GM18867 (cell line): ENCODE measurements at regions not wholly inside any gene's neighbourhood (a gene's known extent, or its start where the extent isn't known, plus 50 kb on each side); places are given as distances from the start of the nearest gene placed in this dataset.
A peak's percentile ranks its signal among the peaks of the same experiment; 100 is the strongest.
"Not testable (repeated sequence)": the region's sequence is repeated elsewhere in the genome, so short reads cannot be mapped to it uniquely, and the experiment has no call there.

Experiments
- ATAC-seq: cut with Tn5 transposase; IDR thresholded peaks from one replicate; pipeline ENCODE4 v1.9.1; 2021; ENCODE audit warnings: mild to moderate bottlenecking, moderate library complexity; ENCODE audit not compliant: unreplicated experiment

- ATAC-seq = no peak
Observed at GRCh38 chr12:31822761-31823160, 93.9 kb upstream of the AMN1 start.

- ATAC-seq = no peak
Observed at GRCh38 chr12:31821484-31821883, 92.7 kb upstream of the AMN1 start.

- ATAC-seq = no peak
Observed at GRCh38 chr12:31820832-31821231, 92.0 kb upstream of the AMN1 start.

- ATAC-seq = no peak
Observed at GRCh38 chr12:31819427-31819826, 90.6 kb upstream of the AMN1 start.

- ATAC-seq = no peak
Observed at GRCh38 chr12:31818623-31819268, 89.9 kb upstream of the AMN1 start.

- no peak for ATAC-seq
Observed at GRCh38 chr12:31817120-31817519, 88.3 kb upstream of the AMN1 start.

GRCh38 chr12:31815096-31815495 lies 86.3 kb upstream of the AMN1 start:
- ATAC-seq = no peak

GRCh38 chr12:31813305-31813704 lies 84.5 kb upstream of the AMN1 start:
- ATAC-seq = no peak

GRCh38 chr12:31807773-31808097 lies 78.9 kb upstream of the AMN1 start:
- no peak for ATAC-seq

GRCh38 chr12:31807081-31807772 lies 78.4 kb upstream of the AMN1 start:
- not testable (repeated sequence) for ATAC-seq

- not testable (repeated sequence) for ATAC-seq
Observed at GRCh38 chr12:31805681-31806080, 76.9 kb upstream of the AMN1 start.

GRCh38 chr12:31804707-31805106 lies 75.9 kb upstream of the AMN1 start:
- not testable (repeated sequence) for ATAC-seq

- ATAC-seq = peak; percentile 54
Observed at GRCh38 chr12:31804185-31804504, 75.3 kb upstream of the AMN1 start.

GRCh38 chr12:31803306-31804184 lies 74.7 kb upstream of the AMN1 start:
- no peak for ATAC-seq

GRCh38 chr12:31801872-31802271 lies 73.1 kb upstream of the AMN1 start:
- no peak for ATAC-seq

GRCh38 chr12:31797230-31797872 lies 68.5 kb upstream of the AMN1 start:
- no peak for ATAC-seq

- ATAC-seq = no peak
Observed at GRCh38 chr12:31796270-31796951, 67.6 kb upstream of the AMN1 start.

GRCh38 chr12:31794745-31795144 lies 65.9 kb upstream of the AMN1 start:
- ATAC-seq = no peak

GRCh38 chr12:31791265-31791664 lies 62.4 kb upstream of the AMN1 start:
- not testable (repeated sequence) for ATAC-seq

- ATAC-seq = no peak
Observed at GRCh38 chr12:31790759-31791158, 61.9 kb upstream of the AMN1 start.

GRCh38 chr12:31785318-31785717 lies 56.5 kb upstream of the AMN1 start:
- no peak for ATAC-seq
